HCT116 (cell line): ENCODE measurements at regions not wholly inside any gene's neighbourhood (a gene's known extent, or its start where the extent isn't known, plus 50 kb on each side); places are given as distances from the start of the nearest gene placed in this dataset.

Experiments
- SP1 ChIP-seq: IDR thresholded peaks from 2 replicates; pipeline ENCODE4 v1.6.1; 2012; ENCODE audit warnings: low read depth
- TF ChIP-seq, protein P1 (sequence below): IDR thresholded peaks from 2 replicates; pipeline ENCODE4 v1.6.1; 2012
- TF ChIP-seq, protein P2 (sequence below), 3 experiments: fragments of 200-600 bp in 1 of 3; sonication (generic) in 1 of 3; IDR thresholded peaks in 2 of 3; conservative IDR thresholded peaks in 1 of 3; 2 replicates each; pipeline ENCODE4 v1.5.1; 2012 to 2017; ENCODE audit warnings: low read depth in 2 of 3, low read length in 2 of 3, antibody characterized with exemption in 1 of 3, borderline replicate concordance in 1 of 3, control low read depth in 1 of 3, mild to moderate bottlenecking in 1 of 3, mixed read lengths in 1 of 3, mixed run types in 1 of 3, moderate library complexity in 1 of 3; ENCODE audit not compliant: insufficient read depth in 1 of 3

DNA sequence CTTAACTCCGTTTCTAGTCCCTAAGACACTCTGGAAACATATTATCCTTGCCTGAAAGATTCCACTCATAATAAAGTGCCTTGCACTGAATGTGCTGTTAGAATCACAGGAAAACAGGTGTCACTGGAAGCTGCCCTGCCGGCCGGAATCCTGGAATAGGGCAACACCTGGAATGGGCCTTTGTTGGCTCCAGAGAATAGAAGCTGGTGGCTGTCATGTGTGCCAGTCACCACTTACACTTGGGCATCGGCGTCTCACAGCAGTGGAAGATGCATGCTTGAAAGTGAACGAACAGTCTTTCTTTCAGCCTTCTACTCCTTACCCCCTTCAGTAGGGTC, 90.8 kb upstream of the AFDN start:
- TF ChIP-seq, protein P1, sequence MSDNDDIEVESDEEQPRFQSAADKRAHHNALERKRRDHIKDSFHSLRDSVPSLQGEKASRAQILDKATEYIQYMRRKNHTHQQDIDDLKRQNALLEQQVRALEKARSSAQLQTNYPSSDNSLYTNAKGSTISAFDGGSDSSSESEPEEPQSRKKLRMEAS, result no peak
- no peak for TF ChIP-seq SP1
- TF ChIP-seq, protein P2, sequence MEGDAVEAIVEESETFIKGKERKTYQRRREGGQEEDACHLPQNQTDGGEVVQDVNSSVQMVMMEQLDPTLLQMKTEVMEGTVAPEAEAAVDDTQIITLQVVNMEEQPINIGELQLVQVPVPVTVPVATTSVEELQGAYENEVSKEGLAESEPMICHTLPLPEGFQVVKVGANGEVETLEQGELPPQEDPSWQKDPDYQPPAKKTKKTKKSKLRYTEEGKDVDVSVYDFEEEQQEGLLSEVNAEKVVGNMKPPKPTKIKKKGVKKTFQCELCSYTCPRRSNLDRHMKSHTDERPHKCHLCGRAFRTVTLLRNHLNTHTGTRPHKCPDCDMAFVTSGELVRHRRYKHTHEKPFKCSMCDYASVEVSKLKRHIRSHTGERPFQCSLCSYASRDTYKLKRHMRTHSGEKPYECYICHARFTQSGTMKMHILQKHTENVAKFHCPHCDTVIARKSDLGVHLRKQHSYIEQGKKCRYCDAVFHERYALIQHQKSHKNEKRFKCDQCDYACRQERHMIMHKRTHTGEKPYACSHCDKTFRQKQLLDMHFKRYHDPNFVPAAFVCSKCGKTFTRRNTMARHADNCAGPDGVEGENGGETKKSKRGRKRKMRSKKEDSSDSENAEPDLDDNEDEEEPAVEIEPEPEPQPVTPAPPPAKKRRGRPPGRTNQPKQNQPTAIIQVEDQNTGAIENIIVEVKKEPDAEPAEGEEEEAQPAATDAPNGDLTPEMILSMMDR (IDR thresholded peaks at IDR 0.05 in 2 of 3, conservative IDR thresholded peaks at IDR 0.05 in 1 of 3; ENCODE audit: borderline replicate concordance in 1 of 3, insufficient read depth in 1 of 3, low read depth in 2 of 3, low read length in 2 of 3), result no peak
